Right lobe of liver (tissue), 6 donors: ENCODE measurements at regions not wholly inside any gene's neighbourhood (a gene's known extent, or its start where the extent isn't known, plus 50 kb on each side); places are given as distances from the start of the nearest gene placed in this dataset.
A peak's percentile ranks its signal among the peaks of the same experiment; 100 is the strongest.

Source experiments
- ATAC-seq, 4 donors: fragments of 200-7000 bp; cut with Tn5 transposase; one replicate each; pipeline ENCODE4 v1.9.1; 2020; ENCODE audit warnings: mild to moderate bottlenecking in 4 of 4, moderate library complexity in 4 of 4
- DNase-seq, 3 donors: peaks; one replicate each; pipeline ENCODE4 v3.0.0-alpha.2; 2020
- H3K27ac ChIP-seq, 3 donors: fragments of 200-600 bp; one replicate each; pipeline ENCODE4 v1.8.0; 2022
- H3K27me3 ChIP-seq, 2 donors: fragments of 200-600 bp; one replicate each; pipeline ENCODE4 v1.8.0; 2022
- H3K36me3 ChIP-seq, 4 donors: fragments of 200-600 bp; sonication (generic) in 1 of 4; one replicate each; pipeline versions ENCODE4 v1.5.1 to v1.8.0; 2017 to 2022; ENCODE audit warnings: control low read depth in 1 of 4
- H3K4me1 ChIP-seq, 4 donors: fragments of 200-600 bp; sonication (generic) in 1 of 4; one replicate each; pipeline versions ENCODE4 v1.5.1 to v1.8.0; 2017 to 2022; ENCODE audit warnings: control low read depth in 1 of 4
- H3K4me3 ChIP-seq, 3 donors: fragments of 200-600 bp; one replicate each; pipeline ENCODE4 v1.8.0; 2022
- H3K9me3 ChIP-seq, 4 donors: fragments of 200-600 bp; sonication (generic) in 1 of 4; one replicate each; pipeline versions ENCODE4 v1.5.1 to v1.8.0; 2017 to 2022; ENCODE audit warnings: control low read depth in 1 of 4
- POLR2A ChIP-seq: fragments of 450-650 bp; IDR thresholded peaks from one replicate; pipeline ENCODE4 v1.6.1; 2017; ENCODE audit warnings: antibody characterized with exemption, mild to moderate bottlenecking
- WGBS: methylation state at CpG from one replicate; pipeline ENCODE4 v1.1.6; 2018; ENCODE audit warnings: low coverage, low lambda C conversion rate; ENCODE audit not compliant: insufficient coverage; ENCODE audit errors: missing lambda C conversion rate; 5-methylcytosine and 5-hydroxymethylcytosine counted together
- intact Hi-C, 2 donors: fragments of 100-400 bp; cut with DNase I; formaldehyde crosslinking; loops; one replicate each; pipeline versions ENCODE4 v1.11.2 to v1.14.1; 2022
- TF ChIP-seq, protein P1 (sequence below), 4 donors: fragments of 200-600 bp in 3 of 4; fragments of 450-650 bp in 1 of 4; IDR thresholded peaks; one replicate each; pipeline versions ENCODE4 v1.5.1 to v1.8.0; 2016 to 2022; ENCODE audit warnings: antibody characterized with exemption in 4 of 4, mild to moderate bottlenecking in 2 of 4
- donor health status: DM: no; HTN: yes; CAD: no.
- donor health status: DM: no; HTN: no; CAD: no.
- donor health status: DM: no; HTN: no; CAD: no.
- donor health status: DM: no; HTN: yes; CAD: no.
- donor health status: DM: no; HTN: yes; CAD: no.

DNA sequence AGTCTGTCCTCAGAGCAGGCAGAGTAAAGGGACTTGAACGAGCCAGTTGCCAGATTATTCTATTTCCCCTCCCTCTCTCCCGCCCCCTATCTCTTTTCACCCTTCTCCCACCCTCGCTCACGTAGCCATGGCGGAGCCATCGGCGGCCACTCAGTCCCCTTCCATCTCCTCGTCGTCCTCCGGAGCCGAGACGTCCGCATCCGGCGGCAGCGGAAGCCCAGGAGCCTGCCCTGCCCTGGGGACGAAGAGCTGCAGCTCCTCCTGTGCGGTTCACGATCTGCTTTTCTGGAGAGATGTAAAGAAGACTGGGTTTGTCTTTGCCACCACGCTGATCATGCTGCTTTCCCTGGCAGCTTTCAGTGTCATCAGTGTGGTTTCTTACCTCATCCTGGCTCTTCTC lies 106.2 kb upstream of the SMAD1 start:
- TF ChIP-seq, protein P1, sequence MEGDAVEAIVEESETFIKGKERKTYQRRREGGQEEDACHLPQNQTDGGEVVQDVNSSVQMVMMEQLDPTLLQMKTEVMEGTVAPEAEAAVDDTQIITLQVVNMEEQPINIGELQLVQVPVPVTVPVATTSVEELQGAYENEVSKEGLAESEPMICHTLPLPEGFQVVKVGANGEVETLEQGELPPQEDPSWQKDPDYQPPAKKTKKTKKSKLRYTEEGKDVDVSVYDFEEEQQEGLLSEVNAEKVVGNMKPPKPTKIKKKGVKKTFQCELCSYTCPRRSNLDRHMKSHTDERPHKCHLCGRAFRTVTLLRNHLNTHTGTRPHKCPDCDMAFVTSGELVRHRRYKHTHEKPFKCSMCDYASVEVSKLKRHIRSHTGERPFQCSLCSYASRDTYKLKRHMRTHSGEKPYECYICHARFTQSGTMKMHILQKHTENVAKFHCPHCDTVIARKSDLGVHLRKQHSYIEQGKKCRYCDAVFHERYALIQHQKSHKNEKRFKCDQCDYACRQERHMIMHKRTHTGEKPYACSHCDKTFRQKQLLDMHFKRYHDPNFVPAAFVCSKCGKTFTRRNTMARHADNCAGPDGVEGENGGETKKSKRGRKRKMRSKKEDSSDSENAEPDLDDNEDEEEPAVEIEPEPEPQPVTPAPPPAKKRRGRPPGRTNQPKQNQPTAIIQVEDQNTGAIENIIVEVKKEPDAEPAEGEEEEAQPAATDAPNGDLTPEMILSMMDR (IDR thresholded peaks at IDR 0.05), result no peak
- TF ChIP-seq POLR2A, result no peak
- intact Hi-C loops, result no loop called here
- no peak overlapping the region for H3K4me3 ChIP-seq
- WGBS, result 85% methylated on average over 15 of the region's 20 CpGs
- no peak overlapping the region for H3K27ac ChIP-seq
- no peak for DNase-seq
- H3K36me3 ChIP-seq, result no peaks in the 10 kb centered on the region
- no peaks in the 10 kb centered on the region for H3K9me3 ChIP-seq
- H3K4me1 ChIP-seq, result no peaks in the 10 kb centered on the region
- no peaks in the 10 kb centered on the region for H3K27me3 ChIP-seq
- no peak for ATAC-seq

DNA sequence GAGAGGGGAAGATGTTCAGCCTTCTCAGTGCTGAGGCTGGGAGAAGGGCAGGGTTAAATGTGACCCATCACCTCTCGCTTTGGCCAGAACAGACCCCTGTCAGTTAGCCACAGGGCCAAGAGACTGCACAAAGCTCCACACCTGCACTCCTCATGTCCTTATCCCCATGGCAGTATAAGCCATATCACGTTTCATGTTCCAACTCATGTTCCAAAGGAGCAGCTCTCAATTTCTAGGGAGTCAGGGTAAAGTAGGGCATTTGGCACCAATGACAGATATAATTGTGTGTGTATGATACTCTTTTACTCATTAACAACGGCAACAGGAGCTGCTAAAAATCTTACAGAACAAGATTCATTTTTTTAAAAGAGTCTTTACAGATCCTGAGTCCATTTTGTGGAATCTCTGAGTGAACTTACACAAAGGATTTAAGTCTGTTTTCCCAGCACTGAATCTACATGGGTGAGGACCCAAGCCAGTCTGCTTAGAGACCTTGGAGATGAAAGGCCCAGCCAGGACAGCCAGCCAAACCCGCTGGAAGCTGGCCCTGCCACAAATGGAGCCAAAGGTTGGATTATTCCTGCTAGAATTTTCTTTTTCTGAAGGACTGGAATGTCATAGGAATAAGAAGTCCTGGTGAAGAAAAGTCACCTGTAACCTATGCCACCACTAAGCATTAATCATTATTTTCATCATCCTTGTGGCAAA lies 129.1 kb upstream of the SMAD1 start:
- H3K4me3 ChIP-seq, result no peak overlapping the region
- DNase-seq, result peak; percentile 25 to 73 (median 68)
- no peaks in the 10 kb centered on the region for H3K36me3 ChIP-seq
- H3K27me3 ChIP-seq, result no peaks in the 10 kb centered on the region
- TF ChIP-seq, protein P1 (IDR thresholded peaks at IDR 0.05), result no peak
- no peak for TF ChIP-seq POLR2A
- intact Hi-C loops, result no loop called here
- no peaks in the 10 kb centered on the region for H3K9me3 ChIP-seq
- 39% methylated on average over 4 of the region's 4 CpGs for WGBS
- peaks cover 0 to 9% (median 0%) of the 10 kb centered on the region in 4 donors for H3K4me1 ChIP-seq
- H3K27ac ChIP-seq, result no peak overlapping the region
- peak; percentile 71 to 96 (median 88) for ATAC-seq

DNA sequence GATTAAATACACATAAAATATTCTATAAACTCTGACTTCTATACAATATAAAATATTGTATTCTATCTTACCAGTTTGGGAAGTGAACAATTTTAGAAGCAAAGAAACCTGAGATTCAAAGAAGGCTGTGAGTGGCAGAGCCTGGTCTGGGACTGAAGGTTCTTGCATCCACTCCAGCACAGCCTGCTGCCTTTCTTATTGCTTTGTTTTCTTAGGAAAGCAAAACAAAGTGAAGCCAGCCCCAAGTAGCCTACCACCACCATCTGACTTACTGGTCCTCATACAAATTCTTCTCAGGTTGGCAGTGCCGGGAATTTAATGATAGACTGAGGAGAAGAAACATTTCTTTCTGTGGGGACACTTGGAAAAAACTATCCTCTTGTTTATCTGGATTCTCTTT lies 129.7 kb upstream of the SMAD1 start:
- no peak for TF ChIP-seq POLR2A
- TF ChIP-seq, protein P1 (IDR thresholded peaks at IDR 0.05), result no peak
- DNase-seq (no peak), ATAC-seq (no peak)
- H3K9me3 ChIP-seq, result no peaks in the 10 kb centered on the region
- no peaks in the 10 kb centered on the region for H3K27me3 ChIP-seq
- no peaks in the 10 kb centered on the region for H3K36me3 ChIP-seq
- no peak overlapping the region for H3K27ac ChIP-seq
- H3K4me3 ChIP-seq, result no peak overlapping the region
- WGBS, result 82% methylated on average over 1 of the region's 1 CpG
- H3K4me1 ChIP-seq, result peaks cover 0 to 9% (median 0%) of the 10 kb centered on the region in 4 donors
- intact Hi-C loops, result no loop called here

DNA sequence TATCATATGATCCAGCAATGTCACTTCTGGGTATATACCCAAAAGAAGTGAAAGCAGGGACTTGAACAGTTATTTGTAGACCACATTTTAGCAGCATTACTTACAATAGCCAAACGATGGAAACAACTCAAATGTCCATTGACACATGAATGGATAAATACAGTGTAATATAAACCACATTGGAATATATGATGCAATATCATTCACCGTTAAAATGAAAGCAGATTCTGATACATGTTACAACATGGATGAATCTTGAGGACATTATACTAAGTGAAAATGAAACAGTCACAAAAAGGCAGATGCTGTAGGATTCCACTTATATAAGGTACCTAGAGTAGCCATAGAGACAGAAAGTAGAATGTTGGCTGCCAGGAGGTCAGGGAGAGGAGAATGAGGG lies 130.5 kb upstream of the SMAD1 start:
- WGBS, result 64% methylated on average over 2 of the region's 2 CpGs
- intact Hi-C loops, result no loop called here
- Histone ChIP-seq H3K4me1 (peaks cover 0 to 9% (median 0%) of the 10 kb centered on the region in 4 donors), H3K4me3 (no peak overlapping the region), H3K9me3 (no peaks in the 10 kb centered on the region), H3K27ac (no peak overlapping the region), H3K36me3 (no peaks in the 10 kb centered on the region), H3K27me3 (no peaks in the 10 kb centered on the region)
- ATAC-seq, result no peak
- DNase-seq, result no peak
- TF ChIP-seq, protein P1 (IDR thresholded peaks at IDR 0.05), result no peak
- TF ChIP-seq POLR2A, result no peak
